Activated CD8-positive, alpha-beta memory T cell treated with anti-CD3 and anti-CD28 coated beads for 24 hours (primary cell): ENCODE measurements at regions not wholly inside any gene's neighbourhood (a gene's known extent, or its start where the extent isn't known, plus 50 kb on each side); places are given as distances from the start of the nearest gene placed in this dataset.
A peak's percentile ranks its signal among the peaks of the same experiment; 100 is the strongest.

Source experiments
- DNase-seq: peaks from one replicate; pipeline ENCODE4 v3.0.0-alpha.2; 2020

DNA sequence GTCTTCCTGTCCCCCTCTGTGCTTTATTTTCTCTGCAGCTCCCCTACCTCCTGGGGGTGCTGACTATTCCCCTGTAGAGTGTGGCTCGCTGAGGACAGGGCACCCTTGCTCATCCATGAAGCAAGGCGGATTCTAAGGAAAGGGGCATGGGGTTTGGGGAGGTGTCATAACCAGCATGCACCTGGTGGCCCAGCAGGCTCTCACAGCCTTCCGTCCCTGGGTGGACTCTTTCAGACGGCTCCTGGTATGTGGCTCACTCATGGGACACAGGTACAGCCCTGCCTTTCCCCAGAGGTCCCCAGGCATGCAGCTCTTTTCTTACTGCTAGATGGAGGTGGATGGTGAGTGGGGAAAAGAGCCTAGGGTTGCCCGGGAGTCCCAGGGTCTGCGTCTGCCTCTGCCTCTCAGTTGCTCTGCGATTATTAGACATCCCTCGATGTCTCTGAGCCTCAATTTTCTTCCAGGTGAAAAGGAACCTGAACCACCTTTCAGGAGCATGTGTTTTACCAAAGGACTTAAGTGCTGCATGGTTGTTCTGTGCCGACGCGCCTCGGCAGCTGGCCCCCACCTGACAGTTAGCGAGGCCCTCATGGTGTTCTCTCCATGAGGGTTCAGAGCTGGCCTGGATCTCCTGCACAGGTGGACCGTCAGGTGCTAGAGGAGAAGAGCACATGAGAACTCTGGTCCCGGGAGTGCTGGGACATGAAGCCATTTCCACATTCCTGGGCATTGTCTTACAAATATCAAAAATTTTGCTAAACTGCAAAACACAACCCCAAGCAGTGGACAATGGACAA lies 172.5 kb upstream of the SHH start:
- peak; percentile 15 for DNase-seq

GRCh38 chr7:155984028-155984580 lies 171.8 kb upstream of the SHH start:
- DNase-seq, result peak; percentile 43

DNA sequence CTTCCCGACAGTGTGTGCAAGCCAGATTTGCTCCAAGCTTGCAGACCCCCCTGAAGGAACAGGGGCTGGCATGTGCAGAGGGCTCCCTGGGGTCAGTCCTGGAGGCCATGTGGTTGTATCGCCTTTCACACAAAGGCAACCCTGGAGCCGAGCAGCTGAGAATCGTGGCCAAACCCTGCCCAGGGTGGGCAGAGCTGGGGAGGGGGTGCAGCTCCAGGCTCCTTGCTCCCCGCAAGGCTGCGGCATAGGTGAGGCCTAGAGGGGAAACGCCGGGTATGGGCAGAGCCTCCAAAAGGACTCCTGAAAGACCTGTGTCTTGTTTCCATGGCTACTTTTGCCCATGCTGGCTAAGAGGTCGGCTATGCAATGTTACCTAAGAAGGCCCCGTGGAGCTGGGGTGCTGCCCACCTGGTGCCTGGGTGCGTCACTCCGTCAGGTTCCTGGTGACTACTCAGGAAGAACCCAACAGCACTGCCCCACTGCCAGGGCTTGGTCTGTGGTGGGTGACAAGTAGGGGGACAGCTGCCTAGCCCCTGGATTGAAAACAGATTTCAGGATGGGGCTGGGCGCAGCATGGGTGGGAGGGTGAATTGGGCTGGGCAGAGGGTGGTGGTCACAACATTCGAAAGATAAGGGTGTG lies 171.0 kb upstream of the SHH start:
- peak; percentile 45 for DNase-seq

GRCh38 chr7:155981703-155982102 lies 169.4 kb upstream of the SHH start:
- no peak for DNase-seq

GRCh38 chr7:155980841-155981240 lies 168.6 kb upstream of the SHH start:
- peak; percentile 11 for DNase-seq

DNA sequence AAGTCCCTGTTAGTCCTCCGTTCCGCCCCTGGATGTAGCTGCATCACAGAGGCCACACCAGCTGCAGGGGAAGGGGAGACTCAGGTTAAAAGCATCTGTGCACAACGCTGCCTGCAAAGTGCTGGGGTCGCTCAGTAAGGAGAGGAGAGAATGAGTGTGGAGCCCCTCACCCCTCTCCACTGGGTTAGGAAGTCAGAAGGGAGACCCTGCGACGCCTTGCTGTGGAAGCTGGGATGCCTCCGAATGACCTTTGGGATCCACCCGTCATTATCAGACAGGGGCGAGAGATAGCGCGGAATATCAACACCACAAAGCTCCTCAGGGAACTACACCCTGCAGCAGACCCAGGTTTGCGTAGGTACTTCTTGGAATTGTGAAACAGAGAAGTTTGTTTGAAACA lies 167.7 kb upstream of the SHH start:
- DNase-seq, result peak; percentile 17

DNA sequence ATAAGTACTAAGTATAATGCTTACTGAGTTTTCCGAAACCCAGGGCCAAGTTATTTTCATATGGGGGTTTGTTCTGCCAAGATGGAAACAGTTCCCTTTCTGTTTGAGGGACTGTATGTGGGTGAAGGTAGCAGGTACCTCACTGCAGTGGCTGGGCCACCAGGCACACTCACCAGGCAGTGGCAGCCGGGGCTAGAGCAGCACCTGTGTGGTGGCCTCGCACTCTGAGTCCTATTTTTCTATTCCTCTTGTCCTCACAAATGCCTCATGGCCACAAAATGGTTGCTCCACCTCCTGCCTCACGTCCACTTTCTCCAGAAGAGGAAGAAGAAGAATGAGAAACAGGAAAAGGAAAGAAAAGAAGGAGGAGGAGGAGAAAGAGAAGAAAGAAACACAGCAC lies 167.3 kb upstream of the SHH start:
- peak; percentile 21 for DNase-seq

GRCh38 chr7:155975490-155975889 lies 163.2 kb upstream of the SHH start:
- peak; percentile 24 for DNase-seq

DNA sequence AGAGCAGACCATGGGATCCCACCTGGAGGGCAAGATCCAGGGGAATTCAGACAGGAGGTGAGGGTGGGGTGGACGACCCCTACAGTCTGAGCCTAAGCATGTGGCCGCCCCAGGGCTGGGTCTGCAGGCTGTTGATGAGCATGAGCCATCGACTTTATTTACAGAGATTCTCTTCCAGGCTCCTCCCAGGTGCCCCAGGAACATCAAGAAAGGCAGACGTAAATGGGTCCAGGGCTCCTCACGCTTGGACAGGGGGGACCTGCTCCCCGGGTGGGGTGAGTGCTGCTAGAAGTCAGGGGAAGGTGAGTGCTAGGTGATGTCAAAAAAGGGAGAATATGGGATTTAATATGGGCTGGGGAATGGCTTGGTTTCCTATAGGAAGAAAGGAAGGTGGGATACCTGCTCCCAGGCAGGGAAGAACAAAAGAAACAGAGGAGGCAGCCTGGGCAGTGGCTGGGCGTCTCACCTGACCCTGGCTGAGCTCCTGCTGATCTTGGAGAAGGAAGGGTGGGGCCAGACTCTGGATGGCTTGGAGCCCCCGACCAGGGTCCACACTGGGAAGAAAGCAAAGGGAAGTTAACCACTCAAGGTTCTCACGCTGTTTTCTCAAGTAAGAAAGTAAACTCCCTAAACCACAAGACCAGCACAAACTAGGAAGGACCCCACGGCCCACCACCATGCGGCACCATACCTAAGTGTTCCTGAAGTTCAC lies 162.1 kb upstream of the SHH start:
- peak; percentile 37 for DNase-seq

DNA sequence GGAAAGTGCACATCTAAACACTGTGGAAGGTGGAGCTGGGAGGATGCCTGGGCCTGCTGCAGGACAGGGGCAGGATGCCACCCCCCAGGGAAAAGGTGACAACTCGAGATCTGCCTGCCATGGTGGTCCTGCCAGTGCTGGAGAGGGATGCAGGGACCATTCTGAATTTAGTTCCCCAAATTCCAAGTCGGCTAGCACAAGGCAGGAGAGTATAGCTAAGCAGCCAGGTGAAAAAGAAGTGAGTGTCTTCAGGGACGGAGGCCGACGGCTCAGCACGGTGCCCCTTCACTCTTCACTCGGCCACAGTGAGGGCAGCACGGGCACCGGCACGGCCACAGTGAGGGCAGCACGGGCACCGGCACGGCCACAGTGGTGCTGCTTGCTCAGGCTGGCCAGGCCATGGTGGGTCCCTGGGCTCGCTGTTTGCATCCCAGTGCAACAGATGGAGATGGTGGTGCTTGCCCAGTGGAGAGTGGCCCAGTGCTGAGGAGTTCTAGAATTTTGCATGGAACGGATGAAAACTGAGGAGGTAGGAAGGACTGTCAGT lies 161.3 kb upstream of the SHH start:
- DNase-seq, result peak; percentile 40

DNA sequence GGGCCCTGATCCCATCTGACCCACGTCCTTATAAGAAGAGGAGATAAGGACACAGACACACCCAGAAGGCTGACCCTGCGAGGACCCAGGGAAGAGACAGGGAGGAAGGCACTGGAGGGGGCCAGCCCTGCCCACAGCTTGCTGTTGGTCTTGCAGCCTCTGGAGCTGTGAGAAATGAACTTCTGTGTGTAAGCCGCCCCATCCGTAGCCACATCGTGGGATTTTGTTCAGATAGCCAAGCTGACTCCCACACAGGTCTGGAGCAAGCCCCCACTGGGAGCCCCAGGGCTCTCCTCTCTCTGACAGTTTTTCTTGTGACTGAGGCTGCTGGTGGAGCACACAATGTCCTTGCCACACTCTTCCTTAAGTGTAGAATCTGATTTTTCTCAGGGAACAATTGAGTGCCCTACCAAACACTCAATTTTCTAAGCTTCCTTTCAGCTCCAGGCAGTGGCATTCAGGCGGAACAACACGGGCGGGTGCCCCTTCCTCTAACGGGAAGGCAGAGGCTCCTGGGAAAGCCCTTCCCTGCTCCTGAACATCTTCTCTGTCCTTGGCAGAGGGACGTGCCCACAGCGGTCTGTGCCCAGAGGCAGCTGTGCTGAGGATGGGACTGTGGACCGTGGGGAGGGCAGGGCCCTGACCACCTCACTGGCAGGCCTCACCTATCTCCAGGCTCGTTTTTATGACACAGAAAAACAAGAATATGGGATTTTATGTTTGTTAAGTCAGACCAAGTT lies 160.6 kb upstream of the SHH start:
- DNase-seq, result peak; percentile 30

GRCh38 chr7:155972247-155972646 lies 160.0 kb upstream of the SHH start:
- DNase-seq, result peak; percentile 33

- DNase-seq, result peak; percentile 42
Measured at GRCh38 chr7:155971180-155971770, 159.0 kb upstream of the SHH start.

GRCh38 chr7:155969192-155969929 lies 157.1 kb upstream of the SHH start:
- peak; percentile 15 for DNase-seq

DNA sequence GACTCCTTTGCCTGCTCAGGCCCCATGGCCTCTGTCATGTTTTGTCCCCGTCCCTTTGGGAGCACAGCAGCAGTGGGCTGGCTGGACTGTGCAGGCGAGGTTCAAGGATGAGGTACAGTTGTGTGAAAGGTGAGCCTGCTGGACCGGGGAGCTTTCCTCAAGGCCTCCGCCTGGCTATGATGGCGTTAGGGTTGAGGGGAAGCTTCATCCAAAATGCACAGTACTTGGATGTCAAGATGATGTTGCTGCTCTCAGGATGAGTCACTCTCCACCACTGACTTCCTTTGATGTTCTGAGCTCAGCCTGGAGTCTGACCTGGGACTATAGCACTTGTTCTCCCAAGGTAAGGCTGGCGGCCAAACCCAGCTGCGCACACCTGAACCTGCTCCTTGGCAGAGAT lies 152.7 kb upstream of the SHH start:
- DNase-seq, result peak; percentile 61

- peak; percentile 53 for DNase-seq
Measured at GRCh38 chr7:155964543-155964942, 152.3 kb upstream of the SHH start.

DNA sequence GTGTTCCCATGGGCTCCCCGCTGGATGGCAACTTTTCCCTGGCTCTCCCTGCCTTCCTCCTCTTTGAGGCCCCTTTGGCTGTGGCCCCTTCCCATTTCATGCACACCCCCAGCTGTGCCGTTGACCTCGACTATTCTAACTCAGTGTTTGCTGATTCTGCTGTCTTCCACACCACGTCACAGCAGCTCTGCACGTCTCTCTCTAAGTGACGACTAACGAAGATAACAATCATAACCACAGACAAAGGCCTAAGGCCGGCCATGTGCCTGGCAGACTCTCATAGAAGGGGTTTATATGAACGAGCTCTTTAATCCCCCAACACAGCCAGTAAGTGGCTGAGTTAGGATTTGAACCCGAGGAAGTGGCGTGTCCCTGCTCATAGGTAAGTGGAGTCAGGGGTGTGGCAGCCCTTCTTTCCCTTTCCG lies 151.5 kb upstream of the SHH start:
- DNase-seq, result peak; percentile 51

GRCh38 chr7:155963356-155963755 lies 151.1 kb upstream of the SHH start:
- DNase-seq, result peak; percentile 49

DNA sequence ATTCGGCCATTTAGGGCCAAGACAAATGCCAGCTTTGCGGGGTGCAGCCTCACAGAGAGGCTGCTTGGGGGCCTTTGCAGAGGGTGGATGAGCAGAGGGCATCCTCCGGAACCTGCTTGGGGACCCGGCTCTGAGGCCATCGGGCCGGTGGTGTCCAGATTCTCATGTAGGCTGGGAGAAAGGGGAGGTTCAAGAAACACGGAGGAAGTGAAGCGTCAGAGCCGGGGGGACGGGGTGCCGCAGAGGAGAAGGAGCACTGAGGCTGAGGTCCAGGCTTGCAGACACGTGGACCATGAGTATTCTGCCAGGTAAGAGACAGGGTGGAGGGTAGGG lies 150.7 kb upstream of the SHH start:
- no peak for DNase-seq

DNA sequence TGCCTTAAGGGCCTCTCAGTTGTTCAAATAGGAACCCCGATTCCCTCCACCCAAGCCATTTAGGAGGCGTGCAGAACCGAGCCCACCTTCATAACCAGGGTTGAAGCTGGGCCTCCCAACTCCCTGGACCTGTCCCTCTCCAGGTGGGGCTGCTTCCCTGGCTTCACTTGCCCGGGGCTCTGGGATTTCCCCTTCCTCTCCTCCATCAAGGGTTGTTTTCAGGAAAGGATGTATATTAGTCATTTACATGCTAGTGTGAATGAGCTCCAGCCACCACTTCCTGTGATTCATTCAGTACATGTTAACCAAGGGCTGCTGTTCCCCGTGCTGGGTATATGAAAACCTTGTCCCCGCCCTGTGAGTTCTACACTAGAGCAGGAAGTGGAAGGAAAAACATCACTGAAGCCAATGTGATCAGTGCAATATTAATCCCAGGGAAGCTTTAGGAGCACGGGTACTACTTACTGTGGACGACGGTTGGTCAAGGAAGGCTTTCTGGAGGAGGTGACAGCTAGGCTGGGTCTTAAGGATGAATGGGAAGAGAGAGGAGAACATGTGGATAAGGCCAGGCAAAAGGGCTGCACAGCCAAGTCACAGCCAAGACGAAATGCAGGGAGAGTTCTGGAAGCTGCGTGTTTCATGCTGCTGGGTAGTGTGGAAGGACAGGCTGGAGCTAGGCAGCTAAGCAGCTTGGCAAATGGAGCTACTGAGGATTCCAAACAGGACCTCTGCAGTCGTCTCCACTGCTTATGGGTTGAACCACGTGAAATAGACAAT lies 150.1 kb upstream of the SHH start:
- peak; percentile 62 for DNase-seq
